ENCODE measurements at regions not wholly inside any gene's neighbourhood (a gene's known extent, or its start where the extent isn't known, plus 50 kb on each side); places are given as distances from the start of the nearest gene placed in this dataset.
A peak's percentile ranks its signal among the peaks of the same experiment; 100 is the strongest.

DNA sequence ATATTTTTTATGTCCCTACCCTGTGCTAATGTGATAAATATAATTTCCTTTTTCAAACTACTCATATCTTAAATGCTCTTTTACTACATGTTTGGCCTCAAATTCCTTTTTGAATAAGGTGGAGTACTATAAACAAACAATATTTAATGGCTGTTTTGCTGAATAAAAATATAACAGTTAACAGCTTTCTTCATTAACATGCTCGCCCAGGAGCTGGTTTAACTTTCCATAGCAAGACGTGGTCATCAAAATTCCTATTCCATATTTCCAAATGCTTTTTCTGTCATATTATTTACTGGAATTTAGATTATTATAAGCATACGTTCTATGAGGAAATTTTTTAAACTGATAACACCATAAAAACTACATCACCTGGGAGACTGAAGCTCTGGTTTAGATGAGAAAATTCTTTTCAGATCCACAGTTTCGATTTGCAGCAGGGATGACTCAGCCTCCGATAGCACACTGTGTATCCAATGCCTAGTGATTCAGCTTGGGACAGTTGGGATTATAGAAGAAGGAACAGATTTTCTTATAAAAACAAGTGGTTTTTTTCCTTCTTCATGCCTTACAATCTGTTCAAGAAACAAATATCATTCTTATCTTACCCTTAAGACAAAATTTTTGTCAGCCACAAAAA lies 129.1 kb downstream of the FBXO8 start:
- ATAC-seq (peak; percentile 74 to 77), DNase-seq (no peak)
- Histone ChIP-seq H3K27ac (no peak overlapping the region), H3K36me3 (no peaks in the 10 kb centered on the region), H3K9me3 (no peaks in the 10 kb centered on the region), H3K4me1 (peaks cover 0 to 4% of the 10 kb centered on the region in 2 donors), H3K4me3 (peak overlapping the region; percentile 19 to 38 (median 34)), H3K27me3 (peaks cover 0 to 4% (median 0%) of the 10 kb centered on the region in 3 donors)
- intact Hi-C loops (cut with DNase I; ENCODE audit: low total_unique reads) (no loop called here), in situ Hi-C loops (cut with MboI; ENCODE audit: low sequenced_read_pairs in 4 of 4) (no loop called here)
- no peak for TF ChIP-seq POLR2A (IDR thresholded peaks at IDR 0.05)
- TF ChIP-seq, protein P1, sequence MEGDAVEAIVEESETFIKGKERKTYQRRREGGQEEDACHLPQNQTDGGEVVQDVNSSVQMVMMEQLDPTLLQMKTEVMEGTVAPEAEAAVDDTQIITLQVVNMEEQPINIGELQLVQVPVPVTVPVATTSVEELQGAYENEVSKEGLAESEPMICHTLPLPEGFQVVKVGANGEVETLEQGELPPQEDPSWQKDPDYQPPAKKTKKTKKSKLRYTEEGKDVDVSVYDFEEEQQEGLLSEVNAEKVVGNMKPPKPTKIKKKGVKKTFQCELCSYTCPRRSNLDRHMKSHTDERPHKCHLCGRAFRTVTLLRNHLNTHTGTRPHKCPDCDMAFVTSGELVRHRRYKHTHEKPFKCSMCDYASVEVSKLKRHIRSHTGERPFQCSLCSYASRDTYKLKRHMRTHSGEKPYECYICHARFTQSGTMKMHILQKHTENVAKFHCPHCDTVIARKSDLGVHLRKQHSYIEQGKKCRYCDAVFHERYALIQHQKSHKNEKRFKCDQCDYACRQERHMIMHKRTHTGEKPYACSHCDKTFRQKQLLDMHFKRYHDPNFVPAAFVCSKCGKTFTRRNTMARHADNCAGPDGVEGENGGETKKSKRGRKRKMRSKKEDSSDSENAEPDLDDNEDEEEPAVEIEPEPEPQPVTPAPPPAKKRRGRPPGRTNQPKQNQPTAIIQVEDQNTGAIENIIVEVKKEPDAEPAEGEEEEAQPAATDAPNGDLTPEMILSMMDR (IDR thresholded peaks at IDR 0.05 in 4 of 5, conservative IDR thresholded peaks at IDR 0.05 in 1 of 5) = no peak

DNA sequence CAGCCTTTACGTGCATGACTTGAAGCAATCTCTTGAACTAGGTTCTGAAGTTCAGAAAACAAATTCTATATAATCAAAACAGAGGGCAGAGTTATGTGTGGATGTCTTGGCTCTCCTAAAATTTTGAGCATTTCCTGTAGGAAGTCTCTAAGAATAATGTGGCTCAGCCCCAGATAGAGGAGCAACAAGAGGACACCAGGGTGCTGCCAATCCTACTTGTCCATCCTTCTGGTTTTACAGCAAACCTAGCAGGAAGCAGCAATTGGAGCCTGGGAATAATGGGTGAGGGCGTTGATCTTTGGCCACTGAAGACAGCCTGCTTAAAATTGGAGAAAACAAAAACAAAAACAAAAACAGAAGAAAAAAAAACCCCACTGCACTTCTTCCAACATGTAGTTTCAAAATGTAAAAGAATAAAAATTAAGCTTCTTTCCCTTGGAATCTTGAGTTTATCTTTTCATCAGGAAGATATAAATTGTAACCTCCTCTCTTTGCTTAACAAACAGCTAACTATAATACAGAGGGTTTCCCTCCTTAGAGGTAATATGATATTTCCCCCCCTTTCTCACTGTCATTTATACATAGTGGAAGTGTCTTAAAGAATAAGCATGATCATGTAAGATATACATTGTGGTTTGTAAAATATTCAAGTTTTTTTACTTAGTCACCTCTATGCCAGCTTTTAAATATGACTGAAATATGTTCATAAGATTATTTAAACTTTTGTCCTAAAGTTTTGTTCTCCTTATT lies 130.6 kb downstream of the FBXO8 start:
- Histone ChIP-seq H3K27ac (no peak overlapping the region), H3K27me3 (peaks cover 0 to 4% (median 0%) of the 10 kb centered on the region in 3 donors), H3K36me3 (no peaks in the 10 kb centered on the region), H3K4me1 (peaks cover 0 to 4% of the 10 kb centered on the region in 2 donors), H3K4me3 (no peak overlapping the region), H3K9me3 (no peaks in the 10 kb centered on the region)
- in situ Hi-C loops (cut with MboI; ENCODE audit: low sequenced_read_pairs in 4 of 4) = no loop called here
- no peak for TF ChIP-seq POLR2A (IDR thresholded peaks at IDR 0.05)
- TF ChIP-seq, protein P1 (IDR thresholded peaks at IDR 0.05 in 4 of 5, conservative IDR thresholded peaks at IDR 0.05 in 1 of 5) = no peak
- intact Hi-C loops (cut with DNase I; ENCODE audit: low total_unique reads) = no loop called here
- DNase-seq = no peak
- ATAC-seq = no peak

DNA sequence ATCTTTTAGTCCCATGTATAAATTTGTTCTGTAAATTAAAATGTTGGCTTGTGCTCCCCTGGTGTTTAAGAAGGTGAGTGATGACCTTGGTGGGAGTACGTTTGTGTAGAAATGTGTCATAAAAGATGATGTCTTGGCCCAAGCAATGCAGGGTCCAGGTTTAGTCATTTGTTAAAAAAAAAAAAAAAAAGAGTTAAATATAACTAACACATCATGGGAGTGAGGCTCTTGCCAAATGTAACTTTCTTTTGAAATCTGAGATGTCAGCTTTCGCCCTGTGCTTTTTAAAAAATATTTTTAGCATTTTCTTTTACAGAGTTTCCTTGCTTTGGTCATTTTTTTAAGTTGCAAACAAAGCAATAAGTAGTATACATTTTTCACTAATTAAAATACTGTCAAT lies 135.6 kb downstream of the FBXO8 start:
- intact Hi-C loops (cut with DNase I; ENCODE audit: low total_unique reads) = no loop called here
- no peak overlapping the region for H3K27ac ChIP-seq
- H3K9me3 ChIP-seq = no peaks in the 10 kb centered on the region

DNA sequence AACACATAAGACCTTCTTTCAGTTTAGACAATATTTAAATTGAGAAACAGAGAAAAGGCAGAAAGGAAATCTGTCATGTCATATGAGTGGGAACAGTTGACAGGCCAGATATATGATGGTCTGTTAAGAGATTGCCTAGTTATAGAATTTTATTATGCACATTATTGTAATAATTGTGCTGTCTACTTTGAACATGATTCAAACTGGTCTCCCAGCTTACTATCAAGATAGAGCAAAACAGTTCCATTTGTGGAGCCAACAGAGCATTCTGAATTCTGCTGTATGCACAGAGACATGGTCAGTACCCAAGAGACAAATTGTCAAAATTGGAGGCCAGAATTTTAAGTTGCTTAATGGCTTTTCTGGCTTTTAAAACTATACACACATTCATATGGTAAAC lies 139.4 kb downstream of the FBXO8 start:
- DNase-seq (no peak), ATAC-seq (no peak)
- no peak for TF ChIP-seq POLR2A (IDR thresholded peaks at IDR 0.05)
- TF ChIP-seq, protein P1 (IDR thresholded peaks at IDR 0.05 in 4 of 5, conservative IDR thresholded peaks at IDR 0.05 in 1 of 5) = no peak
- Histone ChIP-seq H3K27ac (no peak overlapping the region), H3K4me3 (no peak overlapping the region), H3K27me3 (no peaks in the 10 kb centered on the region), H3K4me1 (no peaks in the 10 kb centered on the region), H3K36me3 (no peaks in the 10 kb centered on the region), H3K9me3 (no peaks in the 10 kb centered on the region)
- in situ Hi-C loops (cut with MboI; ENCODE audit: low sequenced_read_pairs in 4 of 4) = loop anchor here in 1 of 4 donors (25.0 kb wide), 2 partner anchors 632 to 832 kb away; no protein-coding TSS in a partner anchor
- intact Hi-C loops (cut with DNase I; ENCODE audit: low total_unique reads) = no loop called here

More for the DNA sequence above, 135.6 kb downstream of the FBXO8 start:
- in situ Hi-C loops (cut with MboI; ENCODE audit: low sequenced_read_pairs in 4 of 4) = loop anchor here in 1 of 4 donors (25.0 kb wide), 2 partner anchors 636 to 836 kb away; no protein-coding TSS in a partner anchor
- H3K4me3 ChIP-seq = no peak overlapping the region
- ATAC-seq (no peak), DNase-seq (no peak)
- H3K36me3 ChIP-seq = no peaks in the 10 kb centered on the region
- no peaks in the 10 kb centered on the region for H3K4me1 ChIP-seq
- no peaks in the 10 kb centered on the region for H3K27me3 ChIP-seq
- no peak for TF ChIP-seq POLR2A (IDR thresholded peaks at IDR 0.05)
- TF ChIP-seq, protein P1 (IDR thresholded peaks at IDR 0.05 in 4 of 5, conservative IDR thresholded peaks at IDR 0.05 in 1 of 5) = no peak
